DOHH2 (cell line): ENCODE measurements at regions not wholly inside any gene's neighbourhood (a gene's known extent, or its start where the extent isn't known, plus 50 kb on each side); places are given as distances from the start of the nearest gene placed in this dataset.

Source experiments
- H3F3A ChIP-seq: fragments of 200-600 bp; sonication (generic), shearing (Covaris generic); 2 replicates; pipeline ENCODE4 v1.6.0; 2016; ENCODE audit warnings: antibody characterized with exemption, mild to moderate bottlenecking; ENCODE audit not compliant: control insufficient read depth, insufficient read depth
- H3K27ac ChIP-seq: fragments of 200-600 bp; sonication (generic); 2 replicates; pipeline ENCODE4 v1.5.1; 2014; ENCODE audit warnings: low read depth, mild to moderate bottlenecking, low read length, moderate library complexity
- H3K27me3 ChIP-seq: fragments of 200-600 bp; sonication (generic); 2 replicates; pipeline ENCODE4 v1.6.1; 2014; ENCODE audit warnings: mild to moderate bottlenecking, low read length, mixed read lengths; ENCODE audit not compliant: control insufficient read depth
- H3K36me3 ChIP-seq: fragments of 200-600 bp; sonication (generic); 2 replicates; pipeline ENCODE4 v1.6.1; 2014; ENCODE audit warnings: mild to moderate bottlenecking, low read length, moderate library complexity, mixed read lengths; ENCODE audit not compliant: control insufficient read depth
- H3K4me1 ChIP-seq: fragments of 200-600 bp; sonication (generic); 2 replicates; pipeline ENCODE4 v1.6.1; 2014; ENCODE audit warnings: mild to moderate bottlenecking, low read length, mixed read lengths; ENCODE audit not compliant: control insufficient read depth
- H3K4me2 ChIP-seq: fragments of 200-600 bp; sonication (generic); 2 replicates; pipeline ENCODE4 v1.6.0; 2014; ENCODE audit warnings: mild to moderate bottlenecking, low read length, moderate library complexity
- H3K4me3 ChIP-seq: fragments of 200-600 bp; sonication (generic); 2 replicates; pipeline ENCODE4 v1.5.1; 2014; ENCODE audit warnings: mild to moderate bottlenecking, low read length, mixed read lengths
- H3K79me2 ChIP-seq: fragments of 200-600 bp; sonication (generic); 2 replicates; pipeline ENCODE4 v1.6.1; 2014; ENCODE audit warnings: mild to moderate bottlenecking, low read length, mixed read lengths; ENCODE audit not compliant: control insufficient read depth
- H3K9me2 ChIP-seq: fragments of 200-600 bp; sonication (generic); replicated peaks from 2 replicates; pipeline ENCODE4 v1.6.1; 2014; ENCODE audit warnings: mild to moderate bottlenecking, low read length, mixed read lengths; ENCODE audit not compliant: control insufficient read depth
- H3K9me3 ChIP-seq: fragments of 200-600 bp; sonication (generic); 2 replicates; pipeline ENCODE4 v1.6.1; 2014; ENCODE audit warnings: antibody characterized with exemption, low read length, mixed read lengths; ENCODE audit not compliant: control insufficient read depth, insufficient read depth
- H4K20me1 ChIP-seq: fragments of 200-600 bp; sonication (generic); 2 replicates; pipeline ENCODE4 v1.6.0; 2014; ENCODE audit warnings: low read depth, mild to moderate bottlenecking, antibody characterized with exemption, low read length, moderate library complexity; ENCODE audit not compliant: control insufficient read depth, insufficient read depth
- CTCF ChIP-seq: fragments of 200-600 bp; sonication (generic); IDR thresholded peaks from one replicate; pipeline ENCODE4 v1.5.1; 2014; ENCODE audit warnings: antibody characterized with exemption, mild to moderate bottlenecking, low read depth, low read length; ENCODE audit not compliant: poor library complexity, severe bottlenecking
- EZH2phosphoT487 ChIP-seq: fragments of 200-600 bp; sonication (generic); IDR thresholded peaks from 2 replicates; pipeline ENCODE4 v1.6.1; 2017; ENCODE audit warnings: borderline replicate concordance, mild to moderate bottlenecking, antibody characterized with exemption, low read length, moderate library complexity, mixed read lengths

- Histone ChIP-seq H3K9me2 (no peaks in the 10 kb centered on the region), H3K27me3 (no peaks in the 10 kb centered on the region), H3F3A (no peaks in the 10 kb centered on the region), H3K79me2 (no peaks in the 10 kb centered on the region), H4K20me1 (no peaks in the 10 kb centered on the region), H3K4me3 (no peak overlapping the region), H3K9me3 (no peaks in the 10 kb centered on the region), H3K4me1 (no peaks in the 10 kb centered on the region), H3K36me3 (no peaks in the 10 kb centered on the region), H3K4me2 (no peak overlapping the region), H3K27ac (no peak overlapping the region)
- TF ChIP-seq CTCF = no peak
- no peak for TF ChIP-seq EZH2phosphoT487
Measured at GRCh38 chr21:17671733-17672132, 59.0 kb upstream of the BTG3 start.

GRCh38 chr21:17668479-17669140 lies 55.9 kb upstream of the BTG3 start:
- TF ChIP-seq EZH2phosphoT487 = no peak
- TF ChIP-seq CTCF = no peak
- no peaks in the 10 kb centered on the region for H3K79me2 ChIP-seq
- H4K20me1 ChIP-seq = no peaks in the 10 kb centered on the region
- no peaks in the 10 kb centered on the region for H3K9me3 ChIP-seq
- H3K27ac ChIP-seq = no peak overlapping the region
- H3F3A ChIP-seq = no peaks in the 10 kb centered on the region
- no peak overlapping the region for H3K4me2 ChIP-seq
- no peaks in the 10 kb centered on the region for H3K36me3 ChIP-seq
- H3K4me3 ChIP-seq = no peak overlapping the region
- no peaks in the 10 kb centered on the region for H3K4me1 ChIP-seq
- H3K27me3 ChIP-seq = no peaks in the 10 kb centered on the region
- H3K9me2 ChIP-seq = no peaks in the 10 kb centered on the region

GRCh38 chr21:17667256-17667655 lies 54.6 kb upstream of the BTG3 start:
- Histone ChIP-seq H3K9me3 (no peaks in the 10 kb centered on the region), H3K79me2 (no peaks in the 10 kb centered on the region), H3K4me3 (no peak overlapping the region), H3K4me2 (no peak overlapping the region), H3K27ac (no peak overlapping the region), H3K9me2 (no peaks in the 10 kb centered on the region), H4K20me1 (no peaks in the 10 kb centered on the region), H3K36me3 (no peaks in the 10 kb centered on the region), H3F3A (no peaks in the 10 kb centered on the region), H3K4me1 (no peaks in the 10 kb centered on the region), H3K27me3 (no peaks in the 10 kb centered on the region)
- TF ChIP-seq EZH2phosphoT487 (no peak), CTCF (no peak)
